GM18499 (cell line): ENCODE measurements at regions not wholly inside any gene's neighbourhood (a gene's known extent, or its start where the extent isn't known, plus 50 kb on each side); places are given as distances from the start of the nearest gene placed in this dataset.

Source experiments
- ATAC-seq: cut with Tn5 transposase; IDR thresholded peaks from one replicate; pipeline ENCODE4 v1.9.1; 2021; ENCODE audit warnings: moderate number of reproducible peaks; ENCODE audit not compliant: insufficient read depth, unreplicated experiment

DNA sequence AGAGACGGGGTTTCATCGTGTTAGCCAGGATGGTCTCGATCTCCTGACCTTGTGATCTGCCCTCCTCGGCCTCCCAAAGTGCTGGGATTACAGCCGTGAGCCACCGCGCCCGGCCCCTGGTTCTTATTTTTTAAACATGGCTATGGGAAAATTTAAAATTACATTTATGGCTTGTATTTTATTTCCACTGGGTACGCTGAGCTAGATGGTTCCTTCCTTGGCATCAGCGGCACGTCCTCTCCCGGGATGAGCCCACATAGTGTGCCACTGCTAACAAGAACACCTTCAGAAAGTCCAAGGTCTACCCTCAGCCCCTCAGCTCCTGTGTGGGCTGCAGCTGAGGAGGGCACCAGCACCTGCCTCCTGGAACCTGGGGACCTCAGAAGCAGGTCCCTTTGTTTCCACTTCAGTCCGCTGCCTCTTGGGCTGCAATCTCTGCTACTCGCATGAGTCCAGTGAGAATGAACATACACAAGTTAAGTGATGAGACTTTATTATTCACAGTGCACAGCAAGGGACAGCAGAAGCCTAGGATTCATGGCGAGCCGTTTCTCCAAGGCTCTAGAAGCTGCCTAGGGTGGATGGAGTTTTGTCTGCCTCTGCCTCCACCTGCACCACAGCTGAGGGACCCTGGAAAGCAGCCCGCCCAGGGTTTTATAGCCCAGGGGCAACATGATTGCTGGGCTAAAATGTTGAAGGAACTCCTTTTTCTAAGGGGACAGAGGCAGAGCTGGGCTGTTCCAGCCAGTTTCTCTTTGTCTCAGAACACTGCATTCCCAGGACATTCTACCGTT lies 107.5 kb upstream of the TEX51 start:
- no peak for ATAC-seq

DNA sequence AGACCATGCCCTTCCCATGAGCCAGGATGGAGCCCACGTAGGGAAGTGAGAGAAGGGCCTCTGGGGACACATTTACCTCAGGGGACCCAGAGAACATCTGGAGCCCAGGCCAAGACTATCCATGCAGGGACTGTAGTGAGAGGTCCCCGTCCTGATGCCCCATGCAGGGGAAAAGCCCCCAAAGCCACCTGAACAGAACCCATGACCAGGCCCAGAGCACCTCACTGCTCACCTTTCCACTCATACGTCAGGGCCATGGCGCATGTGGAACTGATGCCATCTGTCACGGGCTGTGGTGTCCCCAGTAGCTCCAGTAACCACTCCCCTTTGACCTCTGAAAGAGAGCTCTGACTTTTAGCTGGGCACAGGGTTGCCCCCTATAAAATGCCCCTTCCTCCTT lies 106.5 kb upstream of the TEX51 start:
- no peak for ATAC-seq

DNA sequence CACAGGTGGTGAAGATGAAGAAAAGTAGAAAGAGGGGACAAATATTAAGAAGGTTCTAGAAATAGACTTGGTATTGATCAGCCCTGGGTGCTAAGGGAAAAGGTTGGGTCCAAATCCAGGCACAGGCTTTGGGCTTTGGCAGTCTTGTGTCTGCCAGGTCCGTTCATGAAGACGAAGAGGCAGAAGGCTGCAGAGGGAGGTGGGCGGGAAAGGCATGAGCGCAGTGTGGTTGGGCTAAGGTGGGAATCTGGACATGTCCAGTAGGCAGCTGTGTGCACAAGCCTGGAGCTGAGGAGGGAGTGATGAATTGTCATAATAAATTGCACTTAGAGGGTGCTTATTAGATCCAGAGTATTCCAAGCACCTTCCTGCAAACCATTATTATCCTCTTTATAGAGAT lies 105.7 kb upstream of the TEX51 start:
- no peak for ATAC-seq

DNA sequence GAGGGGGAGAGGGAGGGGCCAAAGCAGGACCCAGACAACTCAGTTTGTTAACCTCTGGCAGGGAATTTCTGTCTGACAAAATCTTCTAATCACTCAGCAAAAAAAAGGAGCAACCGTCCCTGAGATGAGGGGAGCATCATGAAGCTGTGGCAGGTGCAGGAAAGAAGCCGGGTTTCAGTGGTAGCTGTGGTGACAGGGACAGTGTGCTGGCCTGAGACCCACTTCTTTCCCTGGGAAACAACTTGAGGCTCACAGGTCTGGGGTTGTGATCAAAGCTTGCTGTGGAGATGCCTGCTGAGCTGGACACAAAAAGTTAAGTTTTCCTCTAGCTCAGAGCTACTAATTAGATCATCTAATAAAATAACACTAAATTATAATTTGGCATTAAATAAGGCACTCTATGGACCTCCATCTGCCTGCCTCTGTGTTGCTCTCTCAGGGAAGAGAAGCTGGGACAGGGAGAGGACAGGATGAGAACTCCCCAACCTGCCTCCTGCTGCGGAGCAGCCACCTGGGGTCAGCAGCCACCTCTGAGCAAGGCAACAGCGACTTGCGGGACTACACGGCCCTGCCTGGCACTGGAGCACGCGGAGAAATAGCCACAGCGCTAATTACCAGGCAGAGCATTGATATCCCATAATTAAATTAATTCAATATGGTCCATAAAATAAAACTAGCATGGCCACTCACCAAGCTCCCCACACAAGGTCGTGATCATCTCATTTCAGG lies 104.6 kb upstream of the TEX51 start:
- no peak for ATAC-seq

DNA sequence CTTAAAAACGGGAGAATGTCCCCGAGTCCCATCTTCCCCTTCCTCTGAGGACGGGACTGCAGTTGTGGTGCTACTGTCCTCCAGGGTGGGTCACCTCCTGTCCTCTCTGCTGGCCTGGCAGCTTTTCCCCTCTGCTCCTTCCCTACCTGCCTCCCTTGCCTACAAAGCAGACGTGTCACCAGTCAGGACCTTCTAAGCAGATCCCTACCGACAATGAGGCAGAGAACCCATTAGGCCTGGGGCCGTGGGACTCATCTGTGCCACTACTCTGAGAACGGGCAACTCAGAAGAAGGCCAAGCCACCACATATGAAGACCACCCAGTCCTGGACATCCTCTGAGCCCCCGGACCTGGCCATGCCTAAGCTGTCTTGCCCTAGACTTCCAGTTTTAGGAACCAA lies 103.0 kb upstream of the TEX51 start:
- ATAC-seq, result no peak

DNA sequence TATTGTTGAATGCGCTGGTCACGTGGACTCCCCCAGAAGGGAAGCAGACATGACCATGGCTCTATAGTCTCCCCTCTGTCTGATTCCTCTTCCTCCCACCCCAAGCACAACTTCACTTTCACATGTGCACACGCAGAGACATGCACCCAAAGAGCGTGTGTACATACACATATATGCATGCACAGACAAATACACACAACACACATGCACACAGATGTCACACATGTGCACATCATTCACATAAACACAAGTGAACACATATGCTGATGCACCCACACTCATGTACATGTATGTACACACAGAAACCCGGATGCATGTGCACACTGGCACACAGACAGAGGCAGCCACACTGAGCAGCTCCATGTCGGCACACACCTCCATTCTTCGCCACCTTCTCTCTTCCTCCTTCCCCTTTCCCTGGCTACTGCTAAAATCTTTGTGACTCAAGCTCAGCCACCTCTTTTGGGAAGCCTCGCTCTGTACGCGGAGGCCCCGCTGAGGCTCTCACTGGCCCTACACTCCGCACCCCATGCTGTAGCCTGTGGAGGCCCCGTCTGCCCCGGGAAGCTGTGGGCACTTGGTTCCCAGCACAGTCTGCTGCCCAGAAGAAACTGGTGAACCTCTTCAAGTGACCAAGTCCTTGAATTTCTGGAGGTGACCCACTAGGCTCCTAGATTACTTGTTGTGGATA lies 101.6 kb upstream of the TEX51 start:
- no peak for ATAC-seq

DNA sequence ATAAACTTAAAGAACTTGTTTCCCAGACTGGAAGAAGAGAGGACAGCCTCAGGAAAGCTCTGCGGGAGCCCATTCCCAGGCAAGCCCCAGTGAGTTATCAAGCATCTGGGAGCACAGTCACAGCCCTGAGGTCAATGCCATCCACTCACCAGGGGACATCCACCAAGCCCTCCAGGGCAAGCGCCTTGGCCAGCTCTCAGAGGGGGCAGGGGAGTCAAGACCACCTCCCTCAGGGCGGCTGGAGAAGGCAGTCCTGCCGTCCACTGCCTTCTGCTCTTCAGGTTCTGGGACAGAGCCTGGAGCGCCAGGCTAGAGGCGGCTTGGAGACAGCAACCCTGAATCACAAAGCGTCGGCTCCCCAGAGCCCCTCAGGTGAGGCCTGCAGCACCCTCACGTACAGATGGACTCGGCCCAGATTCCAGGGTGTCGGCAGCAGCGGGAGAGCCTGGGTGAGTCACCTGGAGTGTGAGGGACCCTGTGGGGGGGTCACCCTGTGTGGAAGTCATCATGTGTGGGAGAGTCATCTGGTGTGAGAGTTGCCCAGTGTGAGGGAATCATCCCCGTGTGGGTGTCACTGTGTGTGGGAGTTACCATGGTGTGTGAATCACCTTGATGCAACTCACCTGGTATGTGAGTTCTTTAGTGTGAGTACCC lies 100.9 kb upstream of the TEX51 start:
- no peak for ATAC-seq

DNA sequence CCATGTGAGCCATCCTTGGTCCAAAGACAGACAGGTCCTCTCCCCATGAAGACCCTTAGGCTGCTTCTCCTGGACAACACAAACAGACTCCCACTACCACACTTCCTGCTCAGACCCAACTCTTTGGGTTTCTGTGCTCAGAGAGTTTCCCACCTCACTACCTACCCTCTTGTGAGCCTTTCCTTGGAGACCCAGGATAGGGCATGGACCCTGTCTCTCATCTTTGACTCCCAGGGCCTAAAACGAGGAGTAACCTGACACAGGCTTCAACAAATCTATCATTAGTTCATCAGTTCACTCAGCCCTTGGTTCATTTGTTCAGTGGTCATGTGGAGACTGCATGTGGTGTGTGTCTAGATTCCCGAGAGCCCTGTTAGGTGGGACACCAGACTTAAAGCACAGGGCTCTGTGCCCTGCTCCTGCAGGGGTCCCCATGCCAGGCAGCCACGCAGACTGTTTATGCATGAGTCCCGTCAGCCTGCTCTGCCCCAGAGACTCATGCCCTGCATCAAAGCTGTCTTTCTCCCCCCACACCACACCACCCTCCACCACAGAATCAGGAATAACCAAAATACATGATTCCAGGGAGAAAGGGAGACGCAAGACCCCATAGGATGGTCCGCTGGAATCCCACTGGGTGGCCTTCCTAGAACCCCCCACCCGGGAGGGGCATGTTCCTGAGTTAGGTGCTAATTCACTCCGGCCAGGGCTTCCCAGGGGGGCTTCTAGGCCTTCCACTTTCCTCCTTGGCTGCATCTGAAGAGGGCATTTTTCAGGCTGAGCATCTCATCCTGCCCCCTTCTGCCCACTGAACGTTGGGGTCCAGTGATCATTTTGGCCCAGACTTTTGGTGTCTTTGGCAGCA lies 100.2 kb upstream of the TEX51 start:
- no peak for ATAC-seq

DNA sequence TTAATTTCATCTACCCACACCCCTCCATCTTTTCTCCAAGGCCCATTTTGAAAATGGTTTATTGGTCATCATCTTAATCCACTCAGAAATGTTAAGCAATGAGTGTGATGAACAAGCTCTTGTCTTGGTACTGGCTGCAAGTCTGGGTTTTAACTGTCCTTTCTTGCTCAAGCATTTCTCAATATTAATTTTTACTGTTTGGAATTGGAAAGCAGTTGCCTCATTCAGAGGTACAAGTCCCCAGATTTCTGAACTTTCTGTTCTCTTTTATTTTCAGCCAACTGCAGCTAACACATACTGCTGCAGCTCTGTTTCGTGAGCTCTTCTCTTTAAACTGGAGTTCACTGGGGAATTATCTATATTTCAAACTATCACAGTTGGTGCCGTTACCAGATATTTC lies 99.4 kb upstream of the TEX51 start:
- no peak for ATAC-seq

DNA sequence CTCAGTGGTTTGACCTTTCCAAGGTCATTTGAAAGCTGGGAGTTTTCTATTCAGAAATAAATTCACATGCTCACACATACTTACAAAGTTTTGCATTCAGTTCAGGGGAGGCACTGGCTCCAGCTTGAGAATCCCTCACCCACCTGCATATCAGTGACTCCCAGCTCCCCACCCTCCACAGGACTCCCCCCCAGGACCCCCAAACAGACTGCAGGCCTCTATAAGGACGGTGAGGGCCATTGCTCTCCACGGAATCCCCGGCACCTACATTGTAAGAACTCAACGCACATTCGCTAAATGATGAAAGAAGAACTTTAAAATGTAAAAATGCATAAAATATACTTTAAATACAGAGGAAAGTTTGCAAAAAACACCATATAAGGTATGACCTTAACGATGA lies 97.2 kb upstream of the TEX51 start:
- ATAC-seq, result no peak

DNA sequence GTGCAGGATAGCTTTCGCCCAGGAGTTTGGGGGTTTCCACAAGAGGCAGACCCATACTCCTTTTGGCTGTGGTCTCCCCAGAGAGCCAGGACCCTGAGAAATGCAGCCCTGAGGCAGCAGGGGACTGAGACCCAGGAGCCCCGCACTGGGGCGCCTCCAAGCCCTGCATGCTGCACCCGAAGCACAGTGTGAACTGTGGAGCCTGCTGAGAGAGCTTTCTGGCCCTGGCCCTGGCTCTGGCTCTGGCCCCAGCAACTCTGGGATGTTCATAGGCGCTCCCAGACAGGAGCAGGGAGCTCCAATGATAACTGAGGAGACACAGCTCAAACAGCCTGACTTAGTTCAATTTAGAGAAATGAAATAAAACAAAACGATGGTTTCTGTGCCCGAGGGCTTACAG lies 96.4 kb upstream of the TEX51 start:
- ATAC-seq, result no peak

DNA sequence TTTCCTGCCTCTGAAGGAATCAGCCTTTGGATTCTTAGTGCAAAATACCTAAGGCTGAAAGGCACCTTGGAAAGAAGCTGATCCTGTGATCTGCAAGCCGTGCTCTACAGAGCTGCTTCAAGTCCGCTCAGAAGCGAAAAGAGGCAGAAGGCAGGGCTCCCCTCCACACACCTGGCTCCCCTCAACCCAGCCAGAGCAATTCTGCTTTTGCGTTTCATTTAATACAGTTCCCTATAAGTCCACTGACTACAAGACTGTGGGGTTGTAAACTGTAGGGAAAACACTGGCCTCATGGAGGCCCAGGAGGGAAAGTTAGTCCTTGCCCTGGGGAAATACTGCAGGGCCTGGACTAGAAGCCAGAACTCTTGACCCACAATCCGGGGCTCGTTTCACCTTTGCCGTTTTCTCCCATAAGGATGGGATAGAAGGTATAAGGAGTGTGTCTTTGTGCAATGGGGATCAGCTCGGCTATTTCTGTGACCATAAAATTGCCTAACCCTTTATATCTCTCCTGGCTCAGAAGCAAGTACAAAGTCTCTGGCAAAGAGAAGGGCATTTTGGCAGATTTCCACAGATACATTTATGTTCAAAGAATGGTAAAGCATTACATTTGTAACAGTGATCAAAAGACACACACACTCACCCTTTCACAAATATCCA lies 95.8 kb upstream of the TEX51 start:
- no peak for ATAC-seq

DNA sequence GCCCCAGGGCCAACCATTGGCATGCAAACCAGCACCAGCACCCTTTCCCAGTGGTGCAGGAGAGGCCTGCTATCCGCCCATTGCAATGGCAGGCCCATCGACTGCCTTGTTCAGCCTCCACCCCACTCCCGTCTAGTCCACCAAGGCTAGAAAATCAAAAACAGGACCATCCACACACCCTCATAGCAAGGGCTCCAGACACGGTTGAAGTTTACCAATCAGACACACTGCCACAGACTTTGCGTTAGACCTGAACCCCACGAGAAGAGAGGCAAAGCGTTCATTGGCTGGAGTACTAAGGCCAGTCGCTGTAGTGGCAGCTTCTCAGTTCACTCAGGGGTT lies 95.3 kb upstream of the TEX51 start:
- ATAC-seq, result no peak

DNA sequence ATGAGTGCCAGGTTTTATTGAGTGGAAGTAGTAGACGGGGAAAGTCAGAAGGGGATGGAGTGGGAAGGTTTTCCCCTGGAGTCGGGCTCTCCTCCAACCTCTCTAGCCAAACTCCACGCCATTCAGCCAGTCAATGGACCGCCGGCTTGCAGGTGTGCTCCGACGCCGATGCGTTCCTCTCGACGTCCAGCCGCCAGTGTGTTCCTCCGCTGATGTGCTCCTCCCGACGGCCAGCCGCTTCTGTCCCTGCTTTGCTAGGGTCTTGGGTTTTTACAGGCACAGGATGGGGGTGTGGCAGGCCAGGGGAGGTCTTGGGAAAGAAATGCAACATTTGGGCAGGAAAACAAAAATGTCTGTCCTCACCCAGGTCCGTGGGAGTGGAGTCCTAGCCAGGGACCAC lies 94.3 kb upstream of the TEX51 start:
- ATAC-seq, result no peak

DNA sequence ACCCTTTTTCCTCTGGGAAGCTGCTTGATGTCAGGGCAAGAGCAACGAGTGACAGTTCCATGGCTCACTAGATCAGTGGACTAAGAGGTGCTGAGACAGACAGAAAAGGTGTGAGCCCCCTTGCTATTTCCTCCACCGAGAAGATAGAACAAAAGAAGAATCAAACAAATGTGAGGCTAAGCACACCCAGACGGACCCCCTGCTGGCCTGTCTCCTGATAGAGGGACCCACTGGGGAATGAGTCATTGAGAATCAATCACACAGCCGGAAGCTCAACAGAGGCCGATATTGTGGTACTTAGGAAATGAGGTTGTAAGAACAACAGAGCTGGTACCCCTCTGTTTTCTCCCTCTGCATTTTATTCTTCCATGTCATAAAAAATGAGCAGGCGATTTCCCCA lies 89.8 kb upstream of the TEX51 start:
- ATAC-seq, result no peak

DNA sequence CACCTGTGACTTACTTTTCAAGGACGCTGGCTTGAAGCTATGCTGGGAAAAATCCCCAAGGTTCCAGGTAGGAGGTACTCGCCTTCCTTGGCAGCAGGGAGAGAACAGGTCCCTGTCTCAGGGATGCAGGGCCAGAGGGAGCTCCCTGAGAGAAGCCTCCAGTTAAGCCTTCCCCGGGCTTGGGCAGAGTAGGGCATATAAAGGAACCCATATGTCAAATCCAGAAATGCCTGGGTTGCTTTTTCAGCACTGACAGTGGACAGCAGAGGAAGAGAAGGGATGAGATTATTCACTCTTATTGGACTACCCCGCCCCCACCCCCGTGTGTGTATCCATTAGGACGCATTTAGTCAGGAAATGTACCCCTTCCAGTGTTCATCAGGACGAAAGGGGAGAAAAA lies 89.3 kb upstream of the TEX51 start:
- no peak for ATAC-seq

DNA sequence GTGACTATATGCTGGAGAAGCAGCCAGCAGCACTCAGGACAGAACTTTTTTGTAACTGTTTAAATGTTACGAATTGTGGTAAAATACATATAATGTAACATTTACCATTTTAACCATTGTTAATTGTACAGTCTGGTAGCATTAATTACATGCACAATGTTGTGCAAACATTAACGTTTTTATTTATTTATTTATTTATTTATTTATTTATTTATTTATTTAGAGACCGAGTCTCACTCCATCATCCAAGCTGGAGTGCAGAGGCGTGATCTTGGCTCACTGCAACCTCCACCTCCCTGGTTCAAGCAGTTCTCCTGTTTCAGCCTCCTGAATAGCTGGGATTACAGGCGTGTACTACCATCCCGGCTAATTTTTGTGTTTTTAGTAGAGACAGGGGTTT lies 88.7 kb upstream of the TEX51 start:
- ATAC-seq, result no peak

DNA sequence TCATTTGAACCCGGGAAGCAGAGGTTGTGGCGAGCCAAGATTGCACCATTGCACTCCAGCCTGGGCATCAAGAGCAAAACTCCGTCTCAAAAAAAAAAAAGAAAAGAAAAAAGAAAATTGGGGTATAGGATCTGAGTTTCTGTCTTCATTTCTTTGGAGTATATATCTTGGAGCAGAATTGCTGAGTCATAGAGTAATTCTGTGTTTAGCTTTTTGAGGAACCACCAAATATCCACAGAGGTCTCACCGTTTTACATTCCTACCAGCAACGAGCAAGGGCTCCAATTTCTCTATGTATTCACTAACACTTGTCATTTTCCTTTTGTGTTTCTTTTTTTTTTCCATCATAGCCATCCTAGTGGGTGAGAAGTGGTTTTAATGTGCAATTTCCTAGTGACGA lies 87.6 kb upstream of the TEX51 start:
- ATAC-seq, result no peak

DNA sequence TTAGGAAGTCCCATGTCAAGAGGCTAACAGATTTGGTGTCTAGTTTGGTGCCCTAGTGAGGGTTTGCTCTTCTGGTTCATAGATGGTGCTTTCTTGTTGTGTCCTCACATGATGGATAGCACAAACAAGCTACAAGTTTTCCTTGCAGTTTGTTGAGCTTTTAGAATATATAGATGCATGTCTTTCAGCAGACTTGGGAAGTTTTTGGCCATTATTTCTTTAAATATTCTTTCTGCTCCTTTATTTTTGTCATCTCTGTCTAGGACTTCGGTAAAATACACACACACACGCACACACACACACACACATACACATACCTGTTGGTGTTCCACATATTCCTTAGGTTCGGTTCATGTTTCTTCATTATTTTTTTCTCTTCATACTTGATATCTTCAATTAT lies 81.5 kb upstream of the TEX51 start:
- ATAC-seq, result no peak

DNA sequence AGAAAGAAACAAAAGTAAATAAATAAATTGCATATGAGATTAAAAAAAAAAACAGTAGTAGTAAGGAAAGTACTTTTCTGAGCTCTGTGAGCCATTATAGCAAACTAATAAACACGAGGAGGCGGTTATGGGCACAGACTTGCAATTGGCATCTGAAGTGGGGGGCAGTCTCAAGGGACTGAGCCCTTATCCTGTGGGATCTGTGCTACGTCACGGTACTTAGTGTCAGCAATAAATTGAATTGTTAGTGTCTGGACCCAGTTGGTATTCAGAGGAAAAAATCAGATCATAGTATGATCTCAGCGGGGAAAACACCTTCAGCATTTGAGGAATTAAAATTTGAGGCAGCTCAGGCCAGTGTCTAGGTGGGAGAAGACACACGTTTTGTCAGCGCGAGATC lies 76.6 kb upstream of the TEX51 start:
- no peak for ATAC-seq
